HFFc6 (cell line): ENCODE measurements at regions not wholly inside any gene's neighbourhood (a gene's known extent, or its start where the extent isn't known, plus 50 kb on each side); places are given as distances from the start of the nearest gene placed in this dataset.
"Not testable (repeated sequence)": the region's sequence is repeated elsewhere in the genome, so short reads cannot be mapped to it uniquely, and the experiment has no call there.

Source experiments
- DNase-seq: peaks from one replicate; pipeline ENCODE4 v3.0.0-alpha.2; 2018
- H3K27ac Mint-ChIP-seq: 2 replicates; pipeline ENCODE4 v1.8.0; 2020; ENCODE audit warnings: mild to moderate bottlenecking, mixed read lengths
- H3K27me3 Mint-ChIP-seq: 2 replicates; pipeline ENCODE4 v1.8.0; 2021; ENCODE audit warnings: mild to moderate bottlenecking, moderate library complexity, mixed read lengths; ENCODE audit not compliant: insufficient read depth
- H3K36me3 Mint-ChIP-seq: 2 replicates; pipeline ENCODE4 v1.8.0; 2021; ENCODE audit warnings: low read depth, mixed read lengths
- H3K4me1 Mint-ChIP-seq: 2 replicates; pipeline ENCODE4 v1.8.0; 2020; ENCODE audit warnings: low read depth, mixed read lengths
- H3K4me3 Mint-ChIP-seq: 2 replicates; pipeline ENCODE4 v1.8.0; 2020; ENCODE audit warnings: mild to moderate bottlenecking, moderate library complexity, mixed read lengths
- H3K9me3 Mint-ChIP-seq: 2 replicates; pipeline ENCODE4 v1.8.0; 2020; ENCODE audit warnings: mild to moderate bottlenecking, mixed read lengths
- CTCF ChIP-seq: fragments of 200-600 bp; sonication (generic); IDR thresholded peaks from 2 replicates; pipeline ENCODE4 v1.5.0; 2021; ENCODE audit warnings: antibody characterized with exemption, mild to moderate bottlenecking

- no peak for DNase-seq
- Mint-ChIP-seq H3K36me3 (no peaks in the 10 kb centered on the region), H3K27me3 (no peaks in the 10 kb centered on the region), H3K4me3 (no peak overlapping the region), H3K9me3 (peaks cover 59% of the 10 kb centered on the region), H3K4me1 (no peaks in the 10 kb centered on the region), H3K27ac (no peak overlapping the region)
- no peak for TF ChIP-seq CTCF
Observed at GRCh38 chr6:164744301-164744700, 565.1 kb downstream of the C6orf118 start.

- no peak for TF ChIP-seq CTCF
- Mint-ChIP-seq H3K27ac (no peak overlapping the region), H3K27me3 (no peaks in the 10 kb centered on the region), H3K4me1 (no peaks in the 10 kb centered on the region), H3K36me3 (0 out of 2 replicates have a peak, but pooled peaks cover 4% of the 10 kb centered on the region), H3K4me3 (no peak overlapping the region), H3K9me3 (peaks cover 63% of the 10 kb centered on the region)
- DNase-seq: no peak
Observed at GRCh38 chr6:164741938-164742451, 567.4 kb downstream of the C6orf118 start.

- H3K4me3 Mint-ChIP-seq, H3K36me3 Mint-ChIP-seq, H3K27ac Mint-ChIP-seq, DNase-seq, H3K4me1 Mint-ChIP-seq, H3K27me3 Mint-ChIP-seq: not testable (repeated sequence)
- peaks cover 61% of the 10 kb centered on the region for H3K9me3 Mint-ChIP-seq
Observed at GRCh38 chr6:164736090-164736489, 573.3 kb downstream of the C6orf118 start.

- H3K27ac Mint-ChIP-seq: no peak overlapping the region
- no peak for TF ChIP-seq CTCF
- H3K36me3 Mint-ChIP-seq: peaks cover 5% of the 10 kb centered on the region; the same call in 1 of the 2 replicates
- DNase-seq: no peak
- no peak overlapping the region for H3K4me3 Mint-ChIP-seq
- no peaks in the 10 kb centered on the region for H3K4me1 Mint-ChIP-seq
- no peaks in the 10 kb centered on the region for H3K27me3 Mint-ChIP-seq
- H3K9me3 Mint-ChIP-seq: peaks cover 46% of the 10 kb centered on the region
Observed at GRCh38 chr6:164731539-164731938, 577.9 kb downstream of the C6orf118 start.

- H3K4me3 Mint-ChIP-seq: no peak overlapping the region
- TF ChIP-seq CTCF: no peak
- no peak overlapping the region for H3K27ac Mint-ChIP-seq
- no peaks in the 10 kb centered on the region for H3K27me3 Mint-ChIP-seq
- DNase-seq: no peak
- H3K4me1 Mint-ChIP-seq: no peaks in the 10 kb centered on the region
- H3K9me3 Mint-ChIP-seq: peaks cover 53% of the 10 kb centered on the region
- no peaks in the 10 kb centered on the region for H3K36me3 Mint-ChIP-seq
Observed at GRCh38 chr6:164721460-164721859, 587.9 kb downstream of the C6orf118 start.

GRCh38 chr6:164700497-164700896 is 608.9 kb downstream of the C6orf118 start:
- Mint-ChIP-seq H3K9me3 (peaks cover 35% of the 10 kb centered on the region), H3K27me3 (no peaks in the 10 kb centered on the region), H3K4me3 (no peak overlapping the region), H3K4me1 (no peaks in the 10 kb centered on the region), H3K36me3 (peaks cover 3% of the 10 kb centered on the region; the same call in 1 of the 2 replicates), H3K27ac (no peak overlapping the region)
- no peak for DNase-seq
- TF ChIP-seq CTCF: no peak
